ENCODE measurements at regions not wholly inside any gene's neighbourhood (a gene's known extent, or its start where the extent isn't known, plus 50 kb on each side); places are given as distances from the start of the nearest gene placed in this dataset.

- no peaks in the 10 kb centered on the region for H3K36me3 ChIP-seq
- H3K4me3 ChIP-seq = no peak overlapping the region
- no peak overlapping the region for H3K27ac ChIP-seq
- TF ChIP-seq, protein P1, sequence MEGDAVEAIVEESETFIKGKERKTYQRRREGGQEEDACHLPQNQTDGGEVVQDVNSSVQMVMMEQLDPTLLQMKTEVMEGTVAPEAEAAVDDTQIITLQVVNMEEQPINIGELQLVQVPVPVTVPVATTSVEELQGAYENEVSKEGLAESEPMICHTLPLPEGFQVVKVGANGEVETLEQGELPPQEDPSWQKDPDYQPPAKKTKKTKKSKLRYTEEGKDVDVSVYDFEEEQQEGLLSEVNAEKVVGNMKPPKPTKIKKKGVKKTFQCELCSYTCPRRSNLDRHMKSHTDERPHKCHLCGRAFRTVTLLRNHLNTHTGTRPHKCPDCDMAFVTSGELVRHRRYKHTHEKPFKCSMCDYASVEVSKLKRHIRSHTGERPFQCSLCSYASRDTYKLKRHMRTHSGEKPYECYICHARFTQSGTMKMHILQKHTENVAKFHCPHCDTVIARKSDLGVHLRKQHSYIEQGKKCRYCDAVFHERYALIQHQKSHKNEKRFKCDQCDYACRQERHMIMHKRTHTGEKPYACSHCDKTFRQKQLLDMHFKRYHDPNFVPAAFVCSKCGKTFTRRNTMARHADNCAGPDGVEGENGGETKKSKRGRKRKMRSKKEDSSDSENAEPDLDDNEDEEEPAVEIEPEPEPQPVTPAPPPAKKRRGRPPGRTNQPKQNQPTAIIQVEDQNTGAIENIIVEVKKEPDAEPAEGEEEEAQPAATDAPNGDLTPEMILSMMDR (IDR thresholded peaks at IDR 0.05) = no peak
- no peak for TF ChIP-seq POLR2A (IDR thresholded peaks at IDR 0.05)
- no peak for TF ChIP-seq POLR2AphosphoS5 (IDR thresholded peaks at IDR 0.05)
- H3K9me3 ChIP-seq = no peaks in the 10 kb centered on the region
- no peaks in the 10 kb centered on the region for H3K4me1 ChIP-seq (replicated peaks)
- no peaks in the 10 kb centered on the region for H3K27me3 ChIP-seq (replicated peaks; ENCODE audit: insufficient read depth)
- DNase-seq (ENCODE audit: low spot score) = no peak
- intact Hi-C loops (cut with DNase I) = no loop called here
Measured at GRCh38 chr4:108240366-108240765, 71.6 kb upstream of the LEF1 start.

- Histone ChIP-seq H3K27ac (no peak overlapping the region), H3K9me3 (no peaks in the 10 kb centered on the region), H3K4me1 (replicated peaks) (no peaks in the 10 kb centered on the region), H3K36me3 (no peaks in the 10 kb centered on the region), H3K27me3 (replicated peaks; ENCODE audit: insufficient read depth) (no peaks in the 10 kb centered on the region), H3K4me3 (no peak overlapping the region)
- intact Hi-C loops (cut with DNase I) = no loop called here
- WGBS = 35% methylated on average over 1 of the region's 1 CpG
- TF ChIP-seq POLR2A (IDR thresholded peaks at IDR 0.05) = no peak
- TF ChIP-seq, protein P1 (IDR thresholded peaks at IDR 0.05) = no peak
- no peak for TF ChIP-seq POLR2AphosphoS5 (IDR thresholded peaks at IDR 0.05)
- DNase-seq (ENCODE audit: low spot score) = no peak
Measured at GRCh38 chr4:108237693-108238092, 69.0 kb upstream of the LEF1 start.

GRCh38 chr4:108236264-108236663, 67.5 kb upstream of the LEF1 start:
- intact Hi-C loops (cut with DNase I) = no loop called here
- no peak overlapping the region for H3K4me3 ChIP-seq
- no peak for DNase-seq (ENCODE audit: low spot score)
- no peaks in the 10 kb centered on the region for H3K36me3 ChIP-seq
- no peaks in the 10 kb centered on the region for H3K4me1 ChIP-seq (replicated peaks)
- no peaks in the 10 kb centered on the region for H3K9me3 ChIP-seq
- H3K27ac ChIP-seq = no peak overlapping the region
- TF ChIP-seq POLR2AphosphoS5 (IDR thresholded peaks at IDR 0.05) (no peak), POLR2A (IDR thresholded peaks at IDR 0.05) (no peak)
- TF ChIP-seq, protein P1 (IDR thresholded peaks at IDR 0.05) = no peak
- H3K27me3 ChIP-seq (replicated peaks; ENCODE audit: insufficient read depth) = no peaks in the 10 kb centered on the region

DNA sequence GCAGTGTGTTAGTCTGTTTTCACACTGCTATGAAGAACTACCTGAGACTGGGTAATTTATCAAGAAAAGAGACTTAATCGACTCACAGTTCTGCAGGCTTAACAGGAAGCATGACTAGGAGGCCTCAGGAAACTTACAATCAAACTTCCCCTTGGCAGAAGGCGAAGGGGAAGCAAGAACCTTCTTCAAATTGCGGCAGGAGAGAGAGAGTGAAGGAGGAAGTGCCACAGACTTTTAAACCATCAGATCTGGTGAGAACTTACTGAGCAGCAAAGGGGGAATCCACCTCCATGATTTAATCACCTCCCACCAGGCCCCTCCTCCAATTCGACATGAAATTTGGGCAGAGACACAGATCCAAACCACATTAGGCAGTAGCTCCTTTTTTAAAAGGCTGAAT, 59.2 kb upstream of the LEF1 start:
- H3K4me1 ChIP-seq (replicated peaks) = no peaks in the 10 kb centered on the region
- DNase-seq (ENCODE audit: low spot score) = no peak
- 81% methylated on average over 4 of the region's 4 CpGs for WGBS
- H3K9me3 ChIP-seq = no peaks in the 10 kb centered on the region
- intact Hi-C loops (cut with DNase I) = no loop called here
- no peak overlapping the region for H3K4me3 ChIP-seq
- no peaks in the 10 kb centered on the region for H3K36me3 ChIP-seq
- H3K27ac ChIP-seq = no peak overlapping the region
- no peaks in the 10 kb centered on the region for H3K27me3 ChIP-seq (replicated peaks; ENCODE audit: insufficient read depth)
- TF ChIP-seq POLR2AphosphoS5 (IDR thresholded peaks at IDR 0.05) (no peak), POLR2A (IDR thresholded peaks at IDR 0.05) (no peak)
- TF ChIP-seq, protein P1 (IDR thresholded peaks at IDR 0.05) = no peak

GRCh38 chr4:108224611-108225053, 55.9 kb upstream of the LEF1 start:
- DNase-seq (ENCODE audit: low spot score) = no peak
- H3K36me3 ChIP-seq = no peaks in the 10 kb centered on the region
- H3K4me3 ChIP-seq = no peak overlapping the region
- intact Hi-C loops (cut with DNase I) = no loop called here
- H3K27ac ChIP-seq = no peak overlapping the region
- no peaks in the 10 kb centered on the region for H3K4me1 ChIP-seq (replicated peaks)
- WGBS = 48% methylated on average over 6 of the region's 6 CpGs
- no peaks in the 10 kb centered on the region for H3K9me3 ChIP-seq
- no peaks in the 10 kb centered on the region for H3K27me3 ChIP-seq (replicated peaks; ENCODE audit: insufficient read depth)
- TF ChIP-seq, protein P1 (IDR thresholded peaks at IDR 0.05) = no peak
- TF ChIP-seq POLR2A (IDR thresholded peaks at IDR 0.05) (no peak), POLR2AphosphoS5 (IDR thresholded peaks at IDR 0.05) (no peak)

Data from prostate gland (tissue), 2 donors.